Nucleus accumbens (tissue), 56 donors: ENCODE measurements at regions not wholly inside any gene's neighbourhood (a gene's known extent, or its start where the extent isn't known, plus 50 kb on each side); places are given as distances from the start of the nearest gene placed in this dataset.
"Not testable (repeated sequence)": the region's sequence is repeated elsewhere in the genome, so short reads cannot be mapped to it uniquely, and the experiment has no call there.

ENCODE experiments used
- DNase-seq, 56 donors: peaks; one replicate each; lab custom pipeline; 2025; lab: John Stamatoyannopoulos, UW

GRCh38 chrX:121389976-121390714, 342.7 kb downstream of the GLUD2 start:
- no peak for DNase-seq

GRCh38 chrX:121405826-121406225, 358.4 kb downstream of the GLUD2 start:
- DNase-seq: no peak

- no peak for DNase-seq
Measured at GRCh38 chrX:121407627-121408026, 360.2 kb downstream of the GLUD2 start.

- DNase-seq: not testable (repeated sequence)
Measured at GRCh38 chrX:121431514-121431913, 384.1 kb downstream of the GLUD2 start.

- no peak for DNase-seq
Measured at GRCh38 chrX:121433289-121433688, 385.9 kb downstream of the GLUD2 start.

- not testable (repeated sequence) for DNase-seq
Measured at GRCh38 chrX:121437666-121438065, 390.3 kb downstream of the GLUD2 start.

- no peak for DNase-seq
Measured at GRCh38 chrX:121455890-121456289, 408.5 kb downstream of the GLUD2 start.

- no peak for DNase-seq
Measured at GRCh38 chrX:121456315-121456714, 408.9 kb downstream of the GLUD2 start.

GRCh38 chrX:121457096-121457495, 409.7 kb downstream of the GLUD2 start:
- DNase-seq: no peak

GRCh38 chrX:121479406-121479805, 432.0 kb downstream of the GLUD2 start:
- no peak for DNase-seq

GRCh38 chrX:121496966-121497365, 449.6 kb downstream of the GLUD2 start:
- no peak for DNase-seq

GRCh38 chrX:121504153-121504552, 456.7 kb downstream of the GLUD2 start:
- DNase-seq: no peak

GRCh38 chrX:121546317-121546716, 498.9 kb downstream of the GLUD2 start:
- no peak for DNase-seq

GRCh38 chrX:121558886-121559285, 511.5 kb downstream of the GLUD2 start:
- no peak for DNase-seq

GRCh38 chrX:121562616-121563015, 515.2 kb downstream of the GLUD2 start:
- no peak for DNase-seq

- DNase-seq: no peak
Measured at GRCh38 chrX:121569609-121570008, 522.2 kb downstream of the GLUD2 start.

GRCh38 chrX:121570072-121570841, 522.8 kb downstream of the GLUD2 start:
- DNase-seq: peak in 7 of 56 donors; percentile 0 to 13 (median 0)

- no peak for DNase-seq
Measured at GRCh38 chrX:121571333-121571732, 523.9 kb downstream of the GLUD2 start.

- DNase-seq: not testable (repeated sequence)
Measured at GRCh38 chrX:121574384-121574783, 527.0 kb downstream of the GLUD2 start.

- peak in 6 of 56 donors; percentile 0 to 6 (median 0) for DNase-seq
Measured at GRCh38 chrX:121579016-121579760, 531.8 kb downstream of the GLUD2 start.

GRCh38 chrX:121581885-121582284, 534.5 kb downstream of the GLUD2 start:
- no peak for DNase-seq
